Stimulated activated naive CD4-positive, alpha-beta T cell (primary cell): ENCODE measurements at regions not wholly inside any gene's neighbourhood (a gene's known extent, or its start where the extent isn't known, plus 50 kb on each side); places are given as distances from the start of the nearest gene placed in this dataset.

Source experiments
- DNase-seq, 6 experiments: peaks; one replicate each; lab custom pipeline; 2025; lab: John Stamatoyannopoulos, UW

- DNase-seq = no peak
Measured at GRCh38 chr16:59179446-59180082, 445.4 kb upstream of the GOT2 start.

GRCh38 chr16:59173408-59173831 lies 439.3 kb upstream of the GOT2 start:
- DNase-seq = no peak

GRCh38 chr16:59170099-59170712 lies 436.1 kb upstream of the GOT2 start:
- no peak for DNase-seq

DNA sequence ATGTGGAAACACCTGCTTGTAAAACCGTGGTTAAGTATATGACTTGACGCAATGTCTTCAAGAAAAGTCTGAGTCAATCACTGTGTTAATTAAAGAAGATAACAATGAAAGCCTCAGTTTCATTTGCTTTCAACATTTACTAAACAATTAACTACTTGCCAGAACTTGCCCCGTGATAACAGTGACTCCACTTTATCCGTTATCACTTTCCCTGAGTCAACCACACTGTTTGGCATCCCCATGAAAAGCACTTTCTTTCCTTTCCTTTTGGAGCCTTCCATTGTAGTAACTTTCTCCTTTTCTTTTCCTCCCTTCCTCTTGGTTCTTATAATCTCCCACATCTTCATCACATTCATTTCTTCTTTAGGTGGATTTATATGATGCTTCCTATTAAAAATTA lies 435.1 kb upstream of the GOT2 start:
- no peak for DNase-seq

- DNase-seq = no peak
Measured at GRCh38 chr16:59168461-59169114, 434.5 kb upstream of the GOT2 start.

DNA sequence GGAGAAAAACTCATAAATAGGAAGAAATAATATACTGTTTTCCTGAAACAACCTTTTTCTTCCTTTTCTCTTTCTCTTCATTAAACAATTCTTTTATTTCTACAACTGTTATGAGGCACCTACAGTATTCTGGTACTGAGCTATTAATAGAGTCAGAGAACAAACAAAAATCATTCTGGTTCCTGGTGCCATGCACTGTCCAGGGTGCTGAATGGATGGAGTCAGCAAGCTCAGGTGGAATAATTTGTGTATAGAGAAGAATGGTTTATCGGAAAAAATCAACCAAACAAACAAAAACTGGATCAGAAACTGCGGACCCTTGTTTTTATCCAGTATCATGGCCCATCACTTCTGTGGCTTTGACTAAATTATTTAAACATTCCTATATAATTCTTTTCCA lies 430.3 kb upstream of the GOT2 start:
- no peak for DNase-seq

DNA sequence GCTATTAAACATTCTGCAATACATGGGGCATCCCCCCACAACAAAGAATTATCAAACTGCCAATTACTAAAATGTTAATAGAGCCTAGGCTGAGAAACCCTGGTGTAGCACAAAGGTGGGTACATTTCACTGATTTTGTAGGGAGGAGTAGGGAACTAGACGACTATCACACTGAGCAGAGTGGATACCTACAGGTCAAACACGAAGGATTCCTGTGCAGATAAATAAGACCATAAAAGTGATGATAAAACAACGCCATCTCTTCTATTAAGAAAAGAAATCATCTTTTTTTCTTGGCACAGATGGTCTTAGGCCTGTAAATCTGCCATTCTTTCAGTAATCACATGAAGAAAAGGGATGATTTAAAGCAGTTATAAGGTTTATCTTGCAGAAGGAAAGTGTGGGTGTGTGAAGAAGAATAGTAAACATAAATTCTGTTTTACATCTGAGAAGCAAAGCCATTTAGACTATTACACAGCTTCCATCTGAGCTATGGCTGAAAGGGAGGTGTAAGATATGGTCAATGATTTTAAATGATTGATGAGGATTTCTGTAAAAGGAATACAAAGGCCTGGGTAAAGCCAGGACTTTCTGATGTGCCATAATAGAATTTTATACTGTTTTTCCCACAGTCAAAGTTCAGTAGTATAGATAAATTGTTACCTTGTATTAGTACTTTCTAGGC lies 429.4 kb upstream of the GOT2 start:
- no peak for DNase-seq

DNA sequence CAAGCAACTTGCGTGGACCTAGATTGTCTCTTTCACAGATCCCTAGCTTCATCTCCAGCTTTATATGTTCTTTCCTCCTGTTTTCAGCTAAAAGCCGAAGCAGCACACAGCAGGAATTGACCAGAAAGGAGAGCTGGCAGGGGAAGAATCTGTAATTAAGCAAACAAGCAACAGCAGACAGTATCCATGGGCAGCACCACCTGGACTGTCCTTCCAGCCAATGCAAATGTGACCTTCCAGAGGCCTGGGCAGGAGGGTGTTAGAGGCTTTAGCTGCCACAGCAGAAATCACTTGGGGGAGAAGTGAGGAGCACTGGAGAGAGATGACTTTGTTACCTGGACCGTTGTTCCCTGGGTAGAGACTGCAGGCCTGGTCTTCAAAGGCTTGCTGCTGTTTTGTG lies 427.6 kb upstream of the GOT2 start:
- DNase-seq = no peak

- DNase-seq = no peak
Measured at GRCh38 chr16:59154295-59154694, 420.2 kb upstream of the GOT2 start.

- DNase-seq = no peak
Measured at GRCh38 chr16:59148769-59149155, 414.6 kb upstream of the GOT2 start.

GRCh38 chr16:59148056-59148768 lies 414.1 kb upstream of the GOT2 start:
- DNase-seq = no peak

GRCh38 chr16:59146140-59146539 lies 412.0 kb upstream of the GOT2 start:
- no peak for DNase-seq

DNA sequence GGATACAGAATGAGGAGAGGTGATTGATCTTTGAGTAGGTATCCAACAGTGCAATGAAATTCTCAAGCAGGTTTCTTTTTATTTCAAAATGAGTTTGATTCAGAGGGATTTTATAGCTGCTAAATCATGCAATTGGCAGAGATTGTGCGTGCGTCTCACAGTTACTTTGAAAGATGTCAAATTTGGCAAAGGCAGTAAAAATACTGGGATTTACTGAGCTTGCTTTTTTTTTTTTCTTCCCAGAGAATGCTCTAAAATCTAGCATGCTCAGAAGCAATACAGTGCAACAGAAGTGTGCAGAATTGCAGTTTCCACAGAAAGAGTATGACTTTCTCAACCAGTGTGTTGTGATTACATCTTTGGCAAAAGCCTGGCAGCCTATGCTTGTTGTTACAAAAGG lies 410.7 kb upstream of the GOT2 start:
- no peak for DNase-seq

GRCh38 chr16:59144326-59144725 lies 410.2 kb upstream of the GOT2 start:
- DNase-seq = no peak

- DNase-seq = no peak
Measured at GRCh38 chr16:59126486-59126885, 392.4 kb upstream of the GOT2 start.

GRCh38 chr16:59124056-59124455 lies 389.9 kb upstream of the GOT2 start:
- DNase-seq = no peak

DNA sequence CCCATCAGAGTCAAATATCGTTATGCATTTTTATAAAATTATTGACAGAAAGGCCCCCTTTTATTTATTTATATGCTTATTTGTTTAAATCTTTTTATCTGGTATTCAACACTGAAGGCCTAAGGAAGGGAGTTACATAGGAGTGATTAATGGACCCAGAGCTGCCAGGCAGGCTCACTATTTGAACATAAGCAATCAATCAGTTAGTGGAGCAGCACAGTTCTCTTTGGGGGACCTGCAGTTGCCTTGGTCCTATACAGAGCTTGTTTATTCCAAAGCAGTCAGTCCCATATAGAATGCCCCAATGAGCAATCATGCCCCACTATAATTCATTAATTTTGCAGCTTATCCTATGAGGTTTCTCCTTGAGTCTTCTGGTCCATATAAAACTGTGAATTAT lies 389.4 kb upstream of the GOT2 start:
- DNase-seq = no peak

GRCh38 chr16:59122262-59122537 lies 388.1 kb upstream of the GOT2 start:
- DNase-seq = no peak

GRCh38 chr16:59121411-59122261 lies 387.5 kb upstream of the GOT2 start:
- DNase-seq = no peak

DNA sequence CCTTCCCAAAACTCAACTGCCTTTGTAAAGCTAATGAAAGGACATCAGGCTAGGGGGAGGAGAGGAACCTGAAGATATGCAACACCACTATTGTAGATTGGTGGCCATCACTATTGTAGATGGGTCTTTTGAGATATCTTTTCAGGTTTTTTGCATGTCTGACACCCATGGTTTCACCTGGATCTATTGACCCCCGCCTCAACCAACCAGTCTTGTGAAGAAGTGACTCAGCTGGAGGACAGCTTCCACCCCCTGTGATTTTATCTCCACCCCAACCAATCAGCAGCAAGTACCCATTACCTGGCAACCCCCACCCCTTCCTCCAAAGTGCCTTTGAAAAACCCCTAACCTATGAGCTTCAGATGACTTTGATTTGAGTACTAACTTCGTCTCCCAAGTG lies 382.6 kb upstream of the GOT2 start:
- no peak for DNase-seq

- no peak for DNase-seq
Measured at GRCh38 chr16:59114790-59115189, 380.7 kb upstream of the GOT2 start.
